Panc1 (cell line): ENCODE measurements at regions not wholly inside any gene's neighbourhood (a gene's known extent, or its start where the extent isn't known, plus 50 kb on each side); places are given as distances from the start of the nearest gene placed in this dataset.

Source experiments
- ATAC-seq: fragments of 200-7000 bp; cut with Tn5 transposase; 2 replicates; pipeline ENCODE4 v1.9.1; 2020; ENCODE audit warnings: mild to moderate bottlenecking, moderate library complexity
- BruUV-seq: library from RNA; stranded (reverse); fragments of 400-500 nt; replicated peaks from 2 replicates; lab custom pipeline; 2021; lab: Mats Ljungman, UMichigan
- CTCF ChIA-PET: fragments of 300-600 bp; sonication (Branson Sonifier 250); formaldehyde crosslinking; loops from one replicate; lab custom pipeline; 2022; ENCODE audit warnings: antibody characterized with exemption; lab: Charles Lee
- POLR2A ChIA-PET: fragments of 300-600 bp; sonication (Branson Sonifier 250); formaldehyde crosslinking; loops from one replicate; lab custom pipeline; 2022; ENCODE audit warnings: antibody characterized with exemption; lab: Charles Lee
- DNase-seq: peaks from one replicate; pipeline ENCODE4 v3.0.0-alpha.2; 2010; ENCODE audit warnings: low read depth, low spot score
- H3K27ac ChIP-seq: 2 replicates; pipeline ENCODE4 v1.5.1; 2011; ENCODE audit warnings: mild to moderate bottlenecking, low read length, inconsistent platforms
- H3K27me3 ChIP-seq: fragments of 200-500 bp; sonication (Bioruptor generic); 2 replicates; pipeline ENCODE4 v1.6.0; 2014; ENCODE audit warnings: low read length, inconsistent platforms; ENCODE audit not compliant: control insufficient read depth, insufficient read depth
- H3K36me3 ChIP-seq: fragments of 200-500 bp; sonication (Bioruptor generic); 2 replicates; pipeline ENCODE4 v1.5.1; 2014; ENCODE audit warnings: inconsistent platforms, mild to moderate bottlenecking, low read length, moderate library complexity; ENCODE audit not compliant: control insufficient read depth, insufficient read depth
- H3K4me1 ChIP-seq: 2 replicates; pipeline ENCODE4 v1.5.1; 2011; ENCODE audit warnings: inconsistent platforms, mild to moderate bottlenecking, low read length, moderate library complexity; ENCODE audit not compliant: control insufficient read depth, insufficient read depth
- H3K4me3 ChIP-seq, 2 experiments: 2 replicates each; pipeline ENCODE4 v1.5.1; 2011 to 2012; ENCODE audit warnings: low read depth in 2 of 2, low read length in 2 of 2, mild to moderate bottlenecking in 2 of 2, inconsistent platforms in 1 of 2, moderate library complexity in 1 of 2
- H3K9me3 ChIP-seq: fragments of 200-500 bp; sonication (Bioruptor generic); 2 replicates; pipeline ENCODE4 v1.5.1; 2014; ENCODE audit warnings: low read depth, mild to moderate bottlenecking, inconsistent platforms, low read length, moderate library complexity; ENCODE audit not compliant: control insufficient read depth, insufficient read depth
- POLR2AphosphoS5 ChIP-seq: IDR thresholded peaks from 2 replicates; pipeline ENCODE4 v1.6.1; 2012; ENCODE audit warnings: mild to moderate bottlenecking, low read depth, low read length, moderate library complexity
- SIN3A ChIP-seq: IDR thresholded peaks from 2 replicates; pipeline ENCODE4 v1.6.1; 2012; ENCODE audit warnings: low read depth, mild to moderate bottlenecking, low read length, moderate library complexity, borderline replicate concordance; ENCODE audit not compliant: insufficient read depth
- TCF7L2 ChIP-seq: IDR thresholded peaks from 2 replicates; pipeline ENCODE4 v1.6.1; 2011; ENCODE audit warnings: mild to moderate bottlenecking, low read depth, low read length, inconsistent platforms
- in situ Hi-C: cut with HindIII; loops from 2 replicates; pipeline ENCODE4 v1.10.0; 2016; ENCODE audit warnings: low sequenced_read_pairs, low pct_unique_long_range_greater_than_20kb
- intact Hi-C: fragments of 100-400 bp; cut with micrococcal nuclease; formaldehyde crosslinking; loops from one replicate; pipeline ENCODE4 v1.10.0; 2022; ENCODE audit not compliant: unreplicated experiment
- TF ChIP-seq, protein P1 (sequence below): fragments of 450-650 bp; IDR thresholded peaks from 2 replicates; pipeline ENCODE4 v1.5.1; 2017; ENCODE audit warnings: mild to moderate bottlenecking
- TF ChIP-seq, protein P2 (sequence below), 2 experiments: IDR thresholded peaks; 2 replicates each; pipeline ENCODE4 v1.6.1; 2011 to 2012; ENCODE audit warnings: low read depth in 2 of 2, control low read depth in 1 of 2, low read length in 1 of 2, mild to moderate bottlenecking in 1 of 2, moderate library complexity in 1 of 2; ENCODE audit not compliant: insufficient read depth in 1 of 2

DNA sequence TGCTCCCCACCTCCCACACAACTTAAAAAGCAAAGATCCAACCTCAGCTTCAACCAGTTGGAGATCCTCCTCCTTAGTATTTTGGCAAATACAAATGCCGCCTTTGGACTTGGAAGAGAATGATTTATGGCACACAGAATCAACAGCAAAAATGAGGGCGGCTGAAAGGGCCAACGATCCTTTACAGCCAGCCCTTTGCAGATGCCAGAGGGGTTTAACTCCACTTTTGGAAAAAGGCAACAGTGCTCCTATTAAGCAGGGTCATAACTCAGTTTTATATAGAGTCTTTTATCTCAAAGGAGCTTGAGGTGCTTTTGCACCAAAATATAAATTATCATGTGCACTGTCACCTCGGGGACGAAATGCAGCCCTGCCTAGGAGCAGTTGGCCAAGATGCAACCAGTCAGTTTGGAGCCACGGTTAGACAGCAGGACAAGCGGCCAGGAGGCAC, 56.7 kb upstream of the JCAD start:
- POLR2A ChIA-PET = interaction anchor here (0.6 kb wide), 1 partner anchor 11 kb away, joined by 8 read pairs; no protein-coding TSS in a partner anchor
- no peaks in the 10 kb centered on the region for H3K36me3 ChIP-seq

DNA sequence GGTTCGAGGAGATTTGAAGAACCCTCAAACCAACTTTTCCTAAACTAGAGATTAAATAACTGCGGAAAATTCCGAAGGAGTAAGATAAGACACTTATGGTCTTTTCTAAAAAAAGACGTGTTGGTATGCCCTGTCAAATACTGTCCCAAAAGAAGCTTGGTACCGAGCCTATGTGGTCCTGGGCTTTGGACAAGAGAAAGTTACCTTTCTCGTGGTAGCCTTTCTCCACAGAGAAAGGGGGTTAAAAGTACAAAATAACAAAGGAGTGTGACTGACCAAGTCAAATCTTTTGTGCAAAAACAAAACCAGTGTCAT, 56.2 kb upstream of the JCAD start:
- BruUV-seq = no TSS peak
- in situ Hi-C loops (no loop called here), intact Hi-C loops (no loop called here)
- H3K4me3 ChIP-seq = no peak overlapping the region
- no peaks in the 10 kb centered on the region for H3K27me3 ChIP-seq
- no peak overlapping the region for H3K27ac ChIP-seq
- no peak for ATAC-seq
- no peaks in the 10 kb centered on the region for H3K36me3 ChIP-seq
- TF ChIP-seq SIN3A = no peak
- TF ChIP-seq, protein P1, sequence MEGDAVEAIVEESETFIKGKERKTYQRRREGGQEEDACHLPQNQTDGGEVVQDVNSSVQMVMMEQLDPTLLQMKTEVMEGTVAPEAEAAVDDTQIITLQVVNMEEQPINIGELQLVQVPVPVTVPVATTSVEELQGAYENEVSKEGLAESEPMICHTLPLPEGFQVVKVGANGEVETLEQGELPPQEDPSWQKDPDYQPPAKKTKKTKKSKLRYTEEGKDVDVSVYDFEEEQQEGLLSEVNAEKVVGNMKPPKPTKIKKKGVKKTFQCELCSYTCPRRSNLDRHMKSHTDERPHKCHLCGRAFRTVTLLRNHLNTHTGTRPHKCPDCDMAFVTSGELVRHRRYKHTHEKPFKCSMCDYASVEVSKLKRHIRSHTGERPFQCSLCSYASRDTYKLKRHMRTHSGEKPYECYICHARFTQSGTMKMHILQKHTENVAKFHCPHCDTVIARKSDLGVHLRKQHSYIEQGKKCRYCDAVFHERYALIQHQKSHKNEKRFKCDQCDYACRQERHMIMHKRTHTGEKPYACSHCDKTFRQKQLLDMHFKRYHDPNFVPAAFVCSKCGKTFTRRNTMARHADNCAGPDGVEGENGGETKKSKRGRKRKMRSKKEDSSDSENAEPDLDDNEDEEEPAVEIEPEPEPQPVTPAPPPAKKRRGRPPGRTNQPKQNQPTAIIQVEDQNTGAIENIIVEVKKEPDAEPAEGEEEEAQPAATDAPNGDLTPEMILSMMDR = no peak
- ChIA-PET CTCF (no interaction called here), POLR2A (interaction anchor here (0.6 kb wide), 1 partner anchor 10 kb away, joined by 8 read pairs; no protein-coding TSS in a partner anchor)
- DNase-seq = no peak
- no peaks in the 10 kb centered on the region for H3K9me3 ChIP-seq
- H3K4me1 ChIP-seq = no peaks in the 10 kb centered on the region

More for the DNA sequence above, 56.7 kb upstream of the JCAD start:
- Histone ChIP-seq H3K4me1 (no peaks in the 10 kb centered on the region), H3K9me3 (no peaks in the 10 kb centered on the region), H3K27me3 (no peaks in the 10 kb centered on the region), H3K27ac (no peak overlapping the region), H3K4me3 (no peak overlapping the region)
- DNase-seq (no peak), ATAC-seq (no peak)
- CTCF ChIA-PET = no interaction called here
- TF ChIP-seq, protein P2, sequence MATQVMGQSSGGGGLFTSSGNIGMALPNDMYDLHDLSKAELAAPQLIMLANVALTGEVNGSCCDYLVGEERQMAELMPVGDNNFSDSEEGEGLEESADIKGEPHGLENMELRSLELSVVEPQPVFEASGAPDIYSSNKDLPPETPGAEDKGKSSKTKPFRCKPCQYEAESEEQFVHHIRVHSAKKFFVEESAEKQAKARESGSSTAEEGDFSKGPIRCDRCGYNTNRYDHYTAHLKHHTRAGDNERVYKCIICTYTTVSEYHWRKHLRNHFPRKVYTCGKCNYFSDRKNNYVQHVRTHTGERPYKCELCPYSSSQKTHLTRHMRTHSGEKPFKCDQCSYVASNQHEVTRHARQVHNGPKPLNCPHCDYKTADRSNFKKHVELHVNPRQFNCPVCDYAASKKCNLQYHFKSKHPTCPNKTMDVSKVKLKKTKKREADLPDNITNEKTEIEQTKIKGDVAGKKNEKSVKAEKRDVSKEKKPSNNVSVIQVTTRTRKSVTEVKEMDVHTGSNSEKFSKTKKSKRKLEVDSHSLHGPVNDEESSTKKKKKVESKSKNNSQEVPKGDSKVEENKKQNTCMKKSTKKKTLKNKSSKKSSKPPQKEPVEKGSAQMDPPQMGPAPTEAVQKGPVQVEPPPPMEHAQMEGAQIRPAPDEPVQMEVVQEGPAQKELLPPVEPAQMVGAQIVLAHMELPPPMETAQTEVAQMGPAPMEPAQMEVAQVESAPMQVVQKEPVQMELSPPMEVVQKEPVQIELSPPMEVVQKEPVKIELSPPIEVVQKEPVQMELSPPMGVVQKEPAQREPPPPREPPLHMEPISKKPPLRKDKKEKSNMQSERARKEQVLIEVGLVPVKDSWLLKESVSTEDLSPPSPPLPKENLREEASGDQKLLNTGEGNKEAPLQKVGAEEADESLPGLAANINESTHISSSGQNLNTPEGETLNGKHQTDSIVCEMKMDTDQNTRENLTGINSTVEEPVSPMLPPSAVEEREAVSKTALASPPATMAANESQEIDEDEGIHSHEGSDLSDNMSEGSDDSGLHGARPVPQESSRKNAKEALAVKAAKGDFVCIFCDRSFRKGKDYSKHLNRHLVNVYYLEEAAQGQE (IDR thresholded peaks at IDR 0.05; ENCODE audit: insufficient read depth in 1 of 2, low read depth in 2 of 2, low read length in 1 of 2) = no peak
- TF ChIP-seq TCF7L2 = no peak
- TF ChIP-seq SIN3A = no peak
- TF ChIP-seq, protein P1 = no peak
- no peak for TF ChIP-seq POLR2AphosphoS5
- intact Hi-C loops (no loop called here), in situ Hi-C loops (no loop called here)
- no TSS peak for BruUV-seq
